ENCODE measurements at regions not wholly inside any gene's neighbourhood (a gene's known extent, or its start where the extent isn't known, plus 50 kb on each side); places are given as distances from the start of the nearest gene placed in this dataset.
"Not testable (repeated sequence)": the region's sequence is repeated elsewhere in the genome, so short reads cannot be mapped to it uniquely, and the experiment has no call there.

- TF ChIP-seq POLR2A, CTCF (IDR thresholded peaks at IDR 0.05): not testable (repeated sequence)
These were observed 2877.2 kb downstream of the RPIA start for GRCh38 chr2:91568391-91569338.

Measured in Peyer's patch (tissue), 4 donors.